H1 (cell line): ENCODE measurements at regions not wholly inside any gene's neighbourhood (a gene's known extent, or its start where the extent isn't known, plus 50 kb on each side); places are given as distances from the start of the nearest gene placed in this dataset.

Source experiments
- CTCF ChIA-PET: fragments of 300-600 bp; sonication (Branson Sonifier 250); formaldehyde crosslinking; loops from one replicate; lab custom pipeline; 2021; ENCODE audit not compliant: partially characterized antibody; lab: Charles Lee
- POLR2A ChIA-PET: fragments of 300-600 bp; sonication (Branson Sonifier 250); formaldehyde crosslinking; loops from one replicate; lab custom pipeline; 2021; ENCODE audit warnings: inconsistent platforms; ENCODE audit not compliant: partially characterized antibody; lab: Charles Lee
- DNase-seq, 2 experiments: peaks; one replicate each; pipeline versions ENCODE4 v3.0.0 to v3.0.0-alpha.2; 2010 to 2022; ENCODE audit warnings: low spot score in 2 of 2, low read depth in 1 of 2, mixed read lengths in 1 of 2
- FAIRE-seq: peaks from 2 replicates; lab custom pipeline; 2011; peaks lifted over from hg19 to GRCh38; lab: Jason Lieb, UNC
- H2AFZ ChIP-seq: 2 replicates; pipeline ENCODE4 v1.8.1; 2012; ENCODE audit warnings: low read length, inconsistent platforms
- H2AK5ac ChIP-seq: 2 replicates; pipeline ENCODE4 v1.6.1; 2013; ENCODE audit warnings: low read depth, low read length
- H2BK120ac ChIP-seq: replicated peaks from 2 replicates; pipeline ENCODE3; 2013; ENCODE audit warnings: low read depth, low read length, inconsistent platforms
- H2BK12ac ChIP-seq: 2 replicates; pipeline ENCODE4 v1.6.1; 2013; ENCODE audit warnings: low read depth, low read length
- H2BK15ac ChIP-seq: 2 replicates; pipeline ENCODE4 v1.6.1; 2013; ENCODE audit warnings: low read length
- H2BK20ac ChIP-seq: 2 replicates; pipeline ENCODE4 v1.6.1; 2013; ENCODE audit warnings: low read length
- H2BK5ac ChIP-seq: 2 replicates; pipeline ENCODE4 v1.6.1; 2013; ENCODE audit warnings: low read depth, low read length
- H3K14ac ChIP-seq: 2 replicates; pipeline ENCODE4 v1.6.1; 2013; ENCODE audit warnings: inconsistent platforms; ENCODE audit not compliant: insufficient read length
- H3K18ac ChIP-seq: 2 replicates; pipeline ENCODE4 v1.6.1; 2013; ENCODE audit warnings: low read length; ENCODE audit errors: extremely low read depth
- H3K23ac ChIP-seq: 2 replicates; pipeline ENCODE4 v1.6.1; 2013; ENCODE audit warnings: inconsistent platforms; ENCODE audit not compliant: insufficient read length
- H3K23me2 ChIP-seq: 2 replicates; pipeline ENCODE4 v1.6.1; 2013; ENCODE audit warnings: low read depth, low read length
- H3K27ac ChIP-seq: 2 replicates; pipeline ENCODE4 v1.6.1; 2011; ENCODE audit warnings: low read depth, low read length, inconsistent platforms
- H3K27me3 ChIP-seq, 4 experiments: replicated peaks in 1 of 4; 1 replicate in 1 of 4; 2 replicates in 3 of 4; pipeline versions ENCODE4 v1.6.1 to v1.8.1; 2011 to 2013; ENCODE audit warnings: low read length in 3 of 4, mild to moderate bottlenecking in 3 of 4, inconsistent platforms in 2 of 4, mixed read lengths in 2 of 4, moderate library complexity in 1 of 4; ENCODE audit not compliant: control insufficient read depth in 3 of 4, insufficient read depth in 3 of 4; ENCODE audit errors: extremely low read depth in 1 of 4
- H3K36me3 ChIP-seq, 4 experiments: 2 replicates each; pipeline versions ENCODE4 v1.6.1 to v1.8.1; 2011 to 2013; ENCODE audit warnings: mild to moderate bottlenecking in 4 of 4, low read length in 3 of 4, moderate library complexity in 2 of 4, control low read depth in 1 of 4, inconsistent platforms in 1 of 4; ENCODE audit not compliant: insufficient read depth in 4 of 4, control insufficient read depth in 2 of 4
- H3K4ac ChIP-seq: replicated peaks from 2 replicates; pipeline ENCODE3; 2013; ENCODE audit warnings: low read length, low read depth, mixed read lengths, inconsistent platforms; ENCODE audit not compliant: insufficient read length
- H3K4me1 ChIP-seq, 4 experiments: replicated peaks in 1 of 4; 1 replicate in 1 of 4; 2 replicates in 3 of 4; pipeline versions ENCODE4 v1.6.1 to v1.8.1; 2011 to 2013; ENCODE audit warnings: low read length in 3 of 4, inconsistent platforms in 2 of 4, mixed read lengths in 1 of 4; ENCODE audit not compliant: insufficient read depth in 4 of 4, control insufficient read depth in 3 of 4
- H3K4me2 ChIP-seq, 2 experiments: 2 replicates each; pipeline versions ENCODE4 v1.6.1 to v1.8.1; 2011 to 2013; ENCODE audit warnings: low read depth in 2 of 2, low read length in 2 of 2, control low read depth in 1 of 2, inconsistent platforms in 1 of 2, mild to moderate bottlenecking in 1 of 2; ENCODE audit not compliant: insufficient read depth in 1 of 2
- H3K4me3 ChIP-seq, 4 experiments: fragments of 200-600, 300-600 bp in 1 of 4; sonication (generic), shearing (Covaris generic), sonication (Bioruptor Twin) in 1 of 4; 2 replicates each; pipeline versions ENCODE4 v1.5.1 to v1.8.1; 2011 to 2016; ENCODE audit warnings: low read length in 4 of 4, low read depth in 3 of 4, control low read depth in 2 of 4, inconsistent platforms in 2 of 4, mild to moderate bottlenecking in 2 of 4, mixed read lengths in 1 of 4, moderate library complexity in 1 of 4; ENCODE audit not compliant: insufficient read depth in 2 of 4; ENCODE audit errors: extremely low read depth in 1 of 4
- H3K56ac ChIP-seq: replicated peaks from 2 replicates; pipeline ENCODE3; 2013; ENCODE audit warnings: low read depth, mild to moderate bottlenecking, mixed read lengths, low read length, inconsistent platforms; ENCODE audit not compliant: insufficient read length
- H3K79me1 ChIP-seq: 2 replicates; pipeline ENCODE4 v1.6.1; 2013; ENCODE audit warnings: low read depth, low read length, control low read depth
- H3K79me2 ChIP-seq, 2 experiments: 2 replicates each; pipeline versions ENCODE4 v1.6.1 to v1.8.1; 2012 to 2013; ENCODE audit warnings: low read length in 2 of 2, mild to moderate bottlenecking in 2 of 2, inconsistent platforms in 1 of 2; ENCODE audit not compliant: insufficient read depth in 2 of 2, control insufficient read depth in 1 of 2
- H3K9ac ChIP-seq, 4 experiments: replicated peaks in 1 of 4; 1 replicate in 1 of 4; 2 replicates in 3 of 4; pipeline versions ENCODE4 v1.6.1 to v1.8.1; 2011 to 2013; ENCODE audit warnings: low read depth in 3 of 4, low read length in 3 of 4, control low read depth in 2 of 4, mild to moderate bottlenecking in 2 of 4, moderate library complexity in 2 of 4, inconsistent platforms in 1 of 4; ENCODE audit errors: extremely low read depth in 1 of 4
- H3K9me3 ChIP-seq, 2 experiments: 2 replicates each; pipeline versions ENCODE4 v1.6.1 to v1.8.1; 2012 to 2013; ENCODE audit warnings: mild to moderate bottlenecking in 2 of 2, moderate library complexity in 2 of 2, control low read depth in 1 of 2, inconsistent platforms in 1 of 2, low read depth in 1 of 2, low read length in 1 of 2, mixed read lengths in 1 of 2; ENCODE audit not compliant: insufficient read depth in 2 of 2
- H4K20me1 ChIP-seq, 2 experiments: replicated peaks in 1 of 2; 2 replicates each; pipeline versions ENCODE3 to v1.8.1; 2011 to 2013; ENCODE audit warnings: inconsistent platforms in 2 of 2, low read length in 2 of 2, mild to moderate bottlenecking in 1 of 2; ENCODE audit not compliant: insufficient read depth in 2 of 2, control insufficient read depth in 1 of 2
- H4K5ac ChIP-seq: 2 replicates; pipeline ENCODE4 v1.6.1; 2013; ENCODE audit warnings: low read length, low read depth, mixed read lengths, inconsistent platforms; ENCODE audit not compliant: insufficient read length
- H4K8ac ChIP-seq: 2 replicates; pipeline ENCODE4 v1.8.0; 2013; ENCODE audit warnings: mild to moderate bottlenecking, moderate library complexity, low read length, inconsistent platforms; ENCODE audit not compliant: insufficient read depth; ENCODE audit errors: extremely low read depth
- H4K91ac ChIP-seq: replicated peaks from 2 replicates; pipeline ENCODE3; 2013; ENCODE audit warnings: low read length, mixed read lengths, inconsistent platforms; ENCODE audit not compliant: insufficient read length
- NRF1 ChIP-seq: IDR thresholded peaks from 2 replicates; pipeline ENCODE4 v1.6.1; 2011; ENCODE audit warnings: mild to moderate bottlenecking, low read depth, low read length, improper control_type of control experiment
- TEAD4 ChIP-seq: IDR thresholded peaks from 2 replicates; pipeline ENCODE4 v1.6.1; 2012; ENCODE audit warnings: low read depth, low read length, inconsistent platforms, mixed read lengths
- WGBS, 2 experiments: shearing (Covaris generic) in 1 of 2; methylation state at CpG; one replicate each; pipeline versions ENCODE4 v1.1.6 to v1.1.7; 2013 to 2015; ENCODE audit warnings: low lambda C conversion rate in 2 of 2, mixed read lengths in 2 of 2, inconsistent platforms in 1 of 2, low coverage in 1 of 2, missing lambda C conversion rate in 1 of 2; ENCODE audit not compliant: insufficient replicate concordance in 2 of 2, insufficient coverage in 1 of 2, insufficient read length in 1 of 2; ENCODE audit errors: extremely low coverage in 1 of 2, missing lambda C conversion rate in 1 of 2; 5-methylcytosine and 5-hydroxymethylcytosine counted together

DNA sequence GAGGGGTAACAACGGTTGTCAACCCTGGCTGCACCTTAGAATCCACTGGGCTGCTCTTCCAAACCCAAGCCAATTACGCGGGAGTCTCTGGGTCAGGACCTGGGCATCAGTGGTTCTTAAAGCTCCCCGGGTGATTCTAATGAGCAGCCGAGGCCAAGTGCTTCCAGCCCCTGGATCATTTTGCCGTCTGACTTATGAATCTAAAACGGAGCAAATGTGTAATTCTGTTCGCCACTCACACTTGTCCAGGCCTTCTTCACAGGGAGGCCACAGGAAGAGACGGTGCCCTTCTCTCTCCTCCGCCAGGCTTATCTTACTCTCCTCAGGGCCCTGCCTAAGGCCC is 78.5 kb downstream of the MCFD2 start:
- Histone ChIP-seq H2BK20ac (no peak overlapping the region), H3K27me3 (no peaks in the 10 kb centered on the region), H3K23ac (no peak overlapping the region), H3K18ac (no peak overlapping the region), H2AK5ac (no peak overlapping the region), H3K79me2 (no peaks in the 10 kb centered on the region), H3K14ac (no peak overlapping the region), H2BK15ac (no peak overlapping the region), H2BK120ac (no peak overlapping the region), H3K4ac (no peak overlapping the region), H3K9me3 (no peaks in the 10 kb centered on the region), H3K4me2 (no peak overlapping the region), H3K4me1 (no peaks in the 10 kb centered on the region; a peak in 1 of 7 replicates), H4K5ac (no peak overlapping the region), H3K9ac (no peak overlapping the region), H2BK12ac (no peak overlapping the region), H4K20me1 (no peaks in the 10 kb centered on the region), H2AFZ (no peak overlapping the region), H3K23me2 (no peaks in the 10 kb centered on the region), H3K4me3 (no peak overlapping the region), H4K91ac (no peak overlapping the region), H2BK5ac (no peak overlapping the region), H4K8ac (no peak overlapping the region), H3K27ac (no peak overlapping the region), H3K56ac (no peak overlapping the region), H3K79me1 (no peaks in the 10 kb centered on the region), H3K36me3 (no peaks in the 10 kb centered on the region)
- 91% methylated on average over 10 of the region's 10 CpGs; no CpG with 5 or more reads in 1 of the 2 experiments for WGBS, 2 experiments
- CTCF ChIA-PET, result interaction anchor here (1.3 to 2.0 kb wide), 5 partner anchors 9 to 476 kb away, joined by 3 to 6 read pairs (median 4); no protein-coding TSS in a partner anchor
- TF ChIP-seq NRF1, result no peak
- TF ChIP-seq TEAD4, result no peak
- no peak for DNase-seq
- POLR2A ChIA-PET, result no interaction called here
- FAIRE-seq, result no peak
